ENCODE measurements at regions not wholly inside any gene's neighbourhood (a gene's known extent, or its start where the extent isn't known, plus 50 kb on each side); places are given as distances from the start of the nearest gene placed in this dataset.

DNA sequence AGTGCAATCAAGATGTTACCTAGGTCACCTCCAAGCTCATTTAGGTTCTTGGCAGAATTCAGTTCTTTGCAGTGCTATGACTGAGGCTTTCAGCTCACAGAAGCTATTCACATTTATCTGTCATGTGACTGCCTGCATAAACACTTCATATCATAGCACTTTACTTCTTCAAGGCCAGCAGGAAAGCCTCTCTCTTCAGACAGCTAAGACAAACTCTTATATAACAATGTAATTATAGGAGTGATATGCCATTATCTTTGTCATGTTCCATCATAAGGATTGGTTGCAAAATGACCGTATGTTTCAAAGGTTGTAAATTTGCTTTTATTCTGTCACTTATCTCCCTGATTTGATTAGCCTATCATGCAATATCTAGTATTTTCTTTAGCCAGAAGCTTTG lies 78.8 kb upstream of the TMEM196 start:
- DNase-seq (ENCODE audit: low spot score) = no peak

DNA sequence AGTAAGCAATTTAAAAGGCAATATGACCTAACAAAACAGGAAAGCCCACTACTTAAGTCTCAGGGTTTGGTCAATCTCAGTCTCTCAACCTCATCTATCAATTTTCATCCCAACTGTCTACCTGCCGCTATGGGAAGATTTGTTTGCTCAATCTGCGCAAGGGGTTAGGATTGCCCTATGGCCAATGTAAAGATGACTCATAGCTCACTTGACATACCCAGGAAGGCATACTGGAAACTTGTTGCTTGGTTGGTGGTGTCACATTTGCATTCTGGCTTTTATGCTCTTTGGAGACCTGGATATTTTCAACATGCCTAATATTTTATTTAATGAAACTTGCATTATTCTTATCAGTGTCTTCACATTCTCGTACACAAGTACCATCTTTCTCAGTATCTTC lies 78.1 kb upstream of the TMEM196 start:
- DNase-seq (ENCODE audit: low spot score) = no peak

DNA sequence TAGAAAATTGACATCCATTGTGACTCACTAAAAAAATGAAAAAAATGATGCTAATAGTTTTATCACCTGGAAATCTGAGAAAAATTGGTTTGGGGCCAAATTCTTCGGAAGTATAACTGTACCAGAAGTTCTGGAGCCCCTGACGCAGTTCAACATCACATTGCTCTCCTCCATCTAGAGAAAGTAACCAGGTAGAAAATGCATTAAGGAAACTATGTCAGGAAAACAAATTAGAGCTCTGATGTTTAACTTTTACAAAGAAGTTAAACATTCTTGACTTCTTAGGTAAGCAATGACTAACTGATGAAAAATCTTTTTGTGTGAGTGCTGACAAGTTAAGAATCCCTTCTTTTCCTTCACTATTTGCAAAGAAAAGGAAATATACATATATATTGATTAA lies 61.1 kb upstream of the TMEM196 start:
- DNase-seq (ENCODE audit: low spot score) = no peak

- no peak for DNase-seq (ENCODE audit: low spot score)
Measured at GRCh38 chr7:19830604-19831003, 57.2 kb upstream of the TMEM196 start.
